Activated T-cell treated with anti-CD3 and anti-CD28 coated beads for 24 hours (primary cell): ENCODE measurements at regions not wholly inside any gene's neighbourhood (a gene's known extent, or its start where the extent isn't known, plus 50 kb on each side); places are given as distances from the start of the nearest gene placed in this dataset.

Experiments used
- DNase-seq: peaks from one replicate; pipeline ENCODE4 v3.0.0-alpha.2; 2020; ENCODE audit warnings: low read depth

DNA sequence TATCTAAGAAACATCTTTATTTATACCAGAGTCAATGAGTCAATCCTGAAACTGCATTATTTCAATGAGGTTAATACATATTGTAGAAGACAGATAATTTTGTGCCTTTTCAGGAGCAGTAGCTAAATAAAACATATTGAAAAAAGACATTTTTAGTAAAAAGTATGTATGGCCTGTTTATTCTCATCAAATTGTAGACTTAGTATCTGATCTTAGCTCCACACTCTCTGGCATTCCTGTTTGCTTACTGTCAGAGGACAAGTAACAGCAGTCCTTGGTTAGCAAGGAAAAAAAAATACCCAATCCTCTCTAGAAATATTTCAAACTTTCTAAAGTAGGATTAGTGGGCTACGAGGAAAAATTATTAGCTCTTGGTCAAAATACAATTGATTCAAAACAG lies 50.5 kb upstream of the GUCY1A1 start:
- DNase-seq = no peak

DNA sequence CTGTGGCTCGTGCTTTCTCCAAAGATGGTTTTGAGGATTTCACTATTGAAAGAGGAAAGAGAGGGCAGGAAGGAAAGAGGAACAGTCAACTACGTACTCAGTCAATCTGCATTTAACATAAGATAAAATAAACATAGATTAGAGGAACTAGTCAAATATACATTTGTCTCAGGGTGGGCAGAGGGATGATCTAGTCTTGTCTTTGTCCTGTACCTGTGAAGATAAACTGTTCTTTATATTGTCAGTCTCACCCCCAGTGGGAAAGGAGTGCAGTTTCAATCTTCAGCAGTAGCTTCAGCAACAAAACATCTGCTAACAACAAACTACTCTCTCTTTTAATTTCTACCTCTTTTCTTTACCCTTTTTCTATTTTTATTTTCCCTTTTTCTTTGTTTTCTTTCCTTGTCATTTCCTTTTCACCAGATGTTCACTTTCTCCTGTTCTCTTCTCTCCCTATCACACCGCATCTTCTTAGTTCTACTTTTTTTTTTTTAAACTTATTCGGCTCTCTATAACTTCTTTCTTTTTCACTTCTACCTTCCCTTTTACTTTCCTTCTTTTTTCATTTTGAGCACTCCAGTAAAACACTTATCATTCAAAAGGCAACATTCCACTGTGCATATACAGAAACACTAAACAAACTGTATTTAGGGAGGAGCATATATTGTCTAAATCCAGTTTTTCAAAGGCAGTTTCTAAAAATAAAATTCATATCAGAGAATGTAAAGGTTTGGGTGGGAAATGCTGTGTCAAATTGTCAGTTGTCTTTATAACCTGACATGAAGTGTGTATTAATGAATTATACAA lies 51.4 kb upstream of the GUCY1A1 start:
- no peak for DNase-seq

DNA sequence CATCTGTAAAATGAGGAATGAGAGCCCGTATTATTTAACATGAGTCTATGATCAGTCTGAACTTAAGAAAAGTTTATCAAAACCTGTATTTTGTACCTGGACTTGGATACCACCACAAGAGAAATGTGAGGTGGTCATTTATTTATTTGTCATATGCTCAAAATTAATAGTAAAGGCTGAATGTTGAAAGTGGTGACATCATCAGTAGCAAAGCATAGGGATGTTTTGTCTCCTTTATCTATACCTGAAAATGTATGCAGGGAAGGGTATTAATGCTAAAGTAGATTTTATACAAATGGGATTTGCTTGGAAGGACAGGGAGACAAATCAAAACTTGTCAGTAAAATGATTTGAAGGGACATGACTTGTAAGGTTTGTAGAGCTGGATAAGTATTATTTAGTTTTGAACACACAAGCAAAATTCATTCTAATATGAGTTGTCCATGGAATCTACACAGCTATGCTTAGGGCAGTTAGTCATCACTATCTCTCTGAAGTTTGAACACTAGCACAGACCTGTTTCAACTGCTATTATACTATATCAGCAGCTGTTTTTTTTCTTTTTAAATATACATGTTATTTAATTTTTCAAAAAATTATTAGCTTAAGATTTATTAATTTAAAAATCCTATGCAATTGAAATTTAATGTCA lies 52.4 kb upstream of the GUCY1A1 start:
- no peak for DNase-seq

DNA sequence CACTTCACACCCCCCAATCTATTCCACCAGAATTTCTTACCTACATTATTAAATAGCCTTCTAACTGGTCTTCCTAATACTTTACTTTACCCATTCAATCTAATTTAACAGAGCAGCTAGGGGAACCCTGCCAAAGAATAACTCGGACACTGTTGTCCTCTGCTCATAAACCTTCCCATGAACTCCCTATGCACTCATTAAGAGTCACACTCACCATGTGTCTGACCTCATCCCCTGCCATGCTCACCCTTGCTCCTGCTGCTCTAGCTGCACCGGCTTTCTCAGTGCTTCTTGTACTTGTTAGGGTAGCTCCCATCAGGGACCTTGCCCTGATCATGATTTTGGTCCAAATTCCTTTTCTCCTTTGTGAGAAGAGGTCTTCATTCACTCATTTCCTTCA lies 54.6 kb upstream of the GUCY1A1 start:
- no peak for DNase-seq

DNA sequence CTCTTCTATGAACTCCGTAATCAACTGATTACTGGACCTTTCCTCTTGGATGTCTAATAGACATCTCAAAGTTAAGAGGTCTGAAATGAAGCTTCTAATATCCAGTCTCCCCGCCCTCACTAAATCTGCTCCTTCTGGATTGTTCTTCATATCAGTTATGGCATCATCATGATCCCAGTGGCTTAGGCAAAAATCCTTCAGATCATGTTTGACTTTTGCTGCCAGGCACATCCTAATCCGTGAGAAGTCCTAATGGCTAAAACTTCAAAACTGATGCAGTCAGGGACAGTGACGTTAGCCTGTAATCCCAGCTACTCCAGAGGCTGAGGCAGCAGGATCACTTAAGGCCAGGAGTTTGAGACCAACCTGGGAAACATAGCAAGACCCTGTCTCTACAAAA lies 55.1 kb upstream of the GUCY1A1 start:
- DNase-seq = no peak

DNA sequence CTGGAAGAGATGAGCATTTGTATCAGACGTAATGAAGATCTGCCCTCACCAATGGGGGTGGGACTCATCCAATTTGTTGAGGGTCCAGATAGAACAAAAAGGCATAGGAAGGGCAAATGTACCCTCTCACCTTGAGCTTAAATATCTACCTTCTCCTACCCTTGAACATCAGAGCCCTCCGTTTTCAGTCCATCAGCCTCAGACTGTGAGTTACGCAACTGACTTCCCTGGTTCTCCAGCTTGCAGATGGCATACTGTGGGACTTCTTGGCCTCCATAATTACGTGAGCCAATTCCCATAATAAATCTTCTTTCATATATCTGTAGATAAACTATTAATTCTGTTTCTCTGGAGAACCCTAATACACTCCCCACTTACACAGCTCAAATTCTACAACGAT lies 56.5 kb upstream of the GUCY1A1 start:
- no peak for DNase-seq

DNA sequence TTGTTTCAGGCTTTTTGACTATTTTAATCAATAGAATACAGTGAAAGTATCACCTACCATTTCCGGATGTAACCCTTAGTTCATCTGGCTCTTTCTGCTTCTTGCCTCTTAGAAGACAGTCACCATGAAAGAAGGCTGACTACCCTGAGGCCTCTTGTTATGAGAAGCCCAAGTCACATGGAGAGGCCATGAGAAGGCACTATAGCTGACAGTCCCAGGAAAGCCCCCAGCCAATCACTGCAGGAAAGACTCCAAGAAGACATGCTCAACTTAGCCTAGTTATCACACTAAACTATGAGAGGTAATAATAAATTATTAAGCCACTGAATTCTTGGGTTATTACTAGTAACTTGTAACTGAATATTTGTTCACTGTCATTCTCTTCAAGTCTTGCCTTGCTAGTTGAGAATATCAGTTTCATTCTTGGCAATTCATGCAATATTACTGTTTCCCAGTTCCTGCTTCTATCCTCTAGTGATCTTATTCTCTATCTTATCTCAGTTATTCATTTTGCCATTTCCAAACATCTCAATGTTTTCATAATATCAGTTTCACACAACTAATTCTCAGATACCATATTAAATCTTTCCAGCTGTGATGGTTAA lies 57.1 kb upstream of the GUCY1A1 start:
- DNase-seq = no peak

DNA sequence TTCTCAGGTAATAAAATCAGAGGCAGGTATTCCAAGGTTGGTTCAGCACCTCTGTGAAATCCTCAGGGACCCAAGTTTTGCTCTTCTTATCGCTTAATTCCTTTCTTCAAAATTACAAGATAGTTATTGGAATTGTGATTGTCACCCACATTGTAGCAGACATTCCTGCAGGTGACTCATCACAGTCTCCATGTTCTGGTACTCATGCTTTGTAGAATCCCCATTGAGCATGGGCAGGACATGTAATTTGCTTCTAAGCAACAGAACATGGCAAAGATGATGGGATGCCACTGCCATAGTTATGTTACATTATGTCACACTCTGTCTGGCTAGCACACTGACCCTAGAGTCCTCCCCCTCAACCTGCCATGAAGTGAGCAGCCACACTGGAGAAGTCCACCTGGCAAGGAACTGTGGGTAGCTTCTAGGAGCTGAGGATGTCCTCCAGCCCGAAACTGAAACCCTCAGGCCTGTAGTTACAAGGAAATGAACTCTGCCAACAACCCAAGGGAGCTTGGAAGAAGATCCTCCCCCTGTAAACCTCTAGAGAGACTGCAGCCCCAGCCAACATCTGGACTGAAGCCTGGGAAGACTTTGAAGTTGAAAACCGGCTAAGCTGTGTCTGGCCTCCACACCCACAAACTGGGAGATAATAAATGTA lies 58.3 kb upstream of the GUCY1A1 start:
- DNase-seq = no peak

DNA sequence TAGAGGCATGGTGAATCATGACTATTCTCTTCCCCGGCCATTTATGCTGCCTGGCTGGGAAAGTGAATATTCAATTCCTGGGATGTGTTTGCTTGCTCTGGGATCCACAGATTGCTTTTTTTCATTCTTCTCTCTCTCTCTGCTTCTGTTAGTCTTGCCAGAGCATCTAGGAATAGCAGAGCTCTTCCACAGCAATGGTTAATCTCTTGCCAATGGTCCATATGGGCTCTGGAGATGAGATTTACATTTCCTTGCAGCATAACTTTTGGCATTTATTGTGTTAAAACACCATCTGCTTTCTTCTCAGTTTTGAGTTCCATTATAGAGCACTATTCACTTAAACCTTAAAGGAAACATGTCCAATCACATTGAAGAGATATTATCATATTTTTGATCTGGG lies 59.2 kb upstream of the GUCY1A1 start:
- DNase-seq = no peak

DNA sequence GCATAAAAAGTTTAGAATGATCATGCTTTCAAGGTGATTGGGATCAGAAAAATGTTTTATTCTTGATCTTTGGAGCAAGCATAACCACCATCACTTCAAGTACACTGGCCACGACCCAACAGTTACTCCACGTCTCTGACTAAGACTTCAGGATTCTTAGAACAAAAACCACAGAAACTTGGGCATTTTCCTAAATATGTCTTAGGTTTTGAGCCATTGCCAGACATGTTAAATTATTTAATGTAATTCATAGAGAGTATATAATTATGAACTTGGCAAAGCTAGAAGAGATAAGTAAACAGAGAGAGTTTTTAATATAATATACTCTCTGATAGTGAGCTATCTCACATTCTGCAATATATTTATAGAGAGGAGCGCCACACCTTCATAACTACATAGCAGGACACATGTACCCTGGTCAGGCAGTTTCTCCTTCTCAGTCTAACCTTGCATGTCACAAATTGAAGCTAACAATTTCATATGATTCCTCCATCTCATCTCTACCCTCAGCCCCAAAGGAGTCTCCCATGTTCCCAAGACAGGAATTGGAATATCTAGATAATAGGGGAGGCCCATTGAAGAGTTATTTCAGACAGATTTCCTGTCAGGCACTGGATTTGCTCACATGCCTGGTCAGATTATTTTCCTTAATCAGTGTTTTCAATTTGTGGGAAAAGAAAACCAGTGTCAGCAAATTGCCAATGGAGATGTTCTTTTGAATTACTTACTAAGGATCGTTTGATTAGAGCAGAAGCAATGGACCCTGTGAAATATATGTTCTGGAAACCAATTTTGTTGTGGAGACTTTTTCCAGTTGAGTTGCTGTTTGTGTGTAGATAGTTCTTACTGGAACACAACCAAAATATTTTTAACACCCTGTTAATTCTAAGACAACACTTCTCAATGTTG lies 61.7 kb upstream of the GUCY1A1 start:
- DNase-seq = no peak

DNA sequence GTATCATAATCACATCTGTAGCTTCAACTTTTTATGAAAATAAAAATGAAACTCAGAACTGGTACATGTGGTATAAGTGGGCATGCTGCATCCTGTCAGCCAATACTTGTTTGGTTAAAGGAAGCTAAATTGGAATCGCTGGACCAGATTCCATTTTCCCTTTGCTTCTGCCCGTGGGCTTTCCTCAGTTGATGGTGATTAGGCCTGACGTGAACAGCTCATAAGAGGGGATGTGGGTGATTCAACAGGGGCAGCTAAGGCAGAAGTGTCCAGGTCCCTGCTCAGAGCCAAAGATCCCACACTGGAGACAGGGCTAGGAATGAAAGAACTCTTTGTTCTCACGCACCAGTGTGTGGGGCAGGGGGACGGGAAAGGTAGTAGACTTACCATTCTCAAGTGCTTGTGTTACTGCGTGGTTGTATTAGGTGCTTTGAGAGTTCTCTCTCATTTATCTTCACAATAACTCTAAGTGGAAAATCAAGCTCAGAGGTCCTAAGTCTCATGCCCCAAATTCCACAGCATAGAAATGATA lies 63.2 kb upstream of the GUCY1A1 start:
- no peak for DNase-seq

DNA sequence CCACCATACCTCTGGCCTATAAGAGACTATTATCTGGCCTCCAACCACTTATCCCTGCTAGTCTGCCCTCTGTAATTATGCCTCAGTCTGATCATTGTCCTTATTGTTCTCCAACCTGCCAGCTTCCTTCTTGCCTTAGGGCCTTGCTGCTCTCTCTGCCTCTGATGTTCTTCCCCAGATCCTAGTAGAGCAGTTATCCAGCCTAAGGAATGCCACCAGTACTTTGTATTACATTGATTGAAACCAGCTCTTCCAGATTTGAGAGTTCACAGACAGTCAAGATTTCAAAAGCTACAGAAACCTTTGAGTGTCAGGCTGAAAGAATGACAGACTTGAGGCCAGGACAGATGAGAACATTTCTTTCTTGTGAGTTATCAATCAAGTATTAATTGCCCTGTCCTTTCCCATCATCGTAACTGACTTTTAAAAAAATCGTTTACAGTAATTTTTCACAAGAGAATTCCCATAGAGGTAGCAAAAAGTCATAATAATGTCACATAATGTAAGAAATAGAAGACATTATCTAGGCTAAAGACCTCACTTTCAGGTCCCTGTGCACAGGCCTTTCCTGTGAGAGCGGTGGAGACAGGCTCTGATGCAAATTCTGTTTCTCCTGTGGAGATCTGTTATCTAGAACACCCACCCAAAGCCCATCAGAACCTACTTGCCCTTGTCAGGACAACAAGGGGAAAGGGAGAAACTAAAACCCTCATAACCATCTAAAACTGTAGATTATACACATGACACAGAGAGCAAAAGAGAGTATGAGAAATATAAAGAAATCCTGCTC lies 64.1 kb upstream of the GUCY1A1 start:
- DNase-seq = no peak

DNA sequence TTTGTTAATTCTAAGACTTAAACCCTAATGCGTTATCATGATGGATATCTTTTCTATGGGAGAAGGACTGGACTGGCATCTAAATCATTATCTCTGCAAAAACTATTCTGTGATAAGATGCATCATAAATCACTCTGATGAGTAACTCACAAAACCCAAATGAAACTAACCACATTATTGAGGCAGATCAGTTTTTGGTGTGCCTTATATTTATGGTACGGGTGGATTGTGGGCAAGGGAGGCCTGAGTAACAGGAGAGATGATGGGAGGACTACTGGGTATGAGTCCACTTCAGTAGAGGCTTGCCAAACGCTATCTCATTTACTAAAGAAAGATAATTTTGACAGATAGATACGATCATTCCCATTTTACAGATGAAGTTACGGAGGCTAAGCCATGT lies 66.4 kb upstream of the GUCY1A1 start:
- no peak for DNase-seq

DNA sequence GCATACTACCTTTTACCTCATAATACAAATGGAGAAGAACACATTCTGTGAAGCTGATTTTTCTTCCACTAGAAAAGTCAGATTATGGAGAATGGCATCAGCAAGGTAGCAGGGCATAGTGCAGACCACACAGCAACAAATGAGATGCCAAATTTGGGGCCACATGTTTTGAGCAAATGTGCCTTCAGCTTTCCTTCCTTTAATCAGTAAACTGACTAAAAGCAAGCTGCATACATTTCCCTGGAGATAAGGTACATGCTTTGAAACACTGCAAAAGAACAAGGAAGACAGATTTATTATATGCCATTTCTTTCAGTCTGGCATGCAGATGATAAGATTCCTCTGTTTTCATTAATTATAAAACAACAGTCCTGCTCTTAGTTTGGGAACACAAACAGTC lies 67.1 kb upstream of the GUCY1A1 start:
- no peak for DNase-seq

DNA sequence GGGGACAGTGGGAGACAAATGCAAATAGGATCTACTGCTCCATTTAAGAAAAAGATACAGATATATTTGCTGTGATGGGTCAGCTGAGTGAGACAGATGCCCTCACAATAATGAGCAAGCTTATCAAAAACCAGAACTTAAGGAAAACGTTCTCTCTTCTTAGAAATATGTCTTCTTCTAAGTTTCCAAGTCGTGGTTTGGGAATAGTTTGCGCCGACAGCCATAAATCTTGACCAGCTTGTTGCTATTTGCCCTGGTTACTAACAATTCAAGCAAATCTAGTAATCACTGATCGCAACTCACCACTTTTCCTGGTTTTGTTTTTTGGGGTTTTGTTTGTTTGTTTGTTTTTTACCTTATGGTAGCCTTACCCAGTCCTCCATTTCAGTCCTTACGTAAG lies 67.6 kb upstream of the GUCY1A1 start:
- DNase-seq = no peak

DNA sequence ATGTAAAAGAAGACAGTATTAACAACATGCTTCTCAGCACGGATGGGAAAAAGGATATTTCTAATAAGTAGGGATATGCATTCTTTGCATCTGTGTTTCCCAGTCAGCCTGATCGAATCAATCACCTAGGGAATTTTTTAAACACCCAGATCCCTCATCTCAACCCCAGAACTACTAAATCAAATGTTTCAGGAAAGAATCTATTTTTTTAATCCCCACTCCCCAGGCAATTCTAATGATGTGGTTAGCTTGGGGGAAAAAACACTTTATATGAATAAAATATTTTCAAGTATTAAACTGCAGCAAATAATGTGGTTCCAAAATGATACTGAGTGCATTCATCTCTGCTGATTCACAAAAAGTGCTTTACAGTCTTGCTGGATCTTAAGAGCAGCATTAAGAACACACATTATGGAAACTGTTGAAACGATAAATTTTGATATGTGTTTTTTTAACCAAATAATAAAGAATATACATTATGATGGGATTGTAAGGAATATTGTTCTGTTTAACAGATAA lies 68.7 kb upstream of the GUCY1A1 start:
- no peak for DNase-seq

DNA sequence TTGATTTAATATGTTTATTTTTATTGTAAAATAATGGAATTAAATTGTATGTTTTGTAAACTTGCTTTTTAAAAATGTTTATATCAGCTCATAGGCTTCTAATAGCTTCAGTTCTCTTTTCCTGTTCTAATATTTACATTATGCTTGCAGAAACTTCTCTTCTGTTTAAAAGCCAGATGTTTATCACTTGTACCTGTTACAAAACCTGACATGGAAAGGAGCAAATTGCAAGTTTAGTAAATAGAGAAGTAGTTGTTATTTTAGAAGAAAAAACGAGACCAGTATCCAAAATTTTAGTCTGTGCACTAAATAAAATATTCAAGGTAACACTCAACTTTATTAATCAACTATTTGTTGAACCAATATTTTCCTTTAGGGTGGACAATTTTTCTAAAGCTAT lies 69.4 kb upstream of the GUCY1A1 start:
- DNase-seq = no peak

DNA sequence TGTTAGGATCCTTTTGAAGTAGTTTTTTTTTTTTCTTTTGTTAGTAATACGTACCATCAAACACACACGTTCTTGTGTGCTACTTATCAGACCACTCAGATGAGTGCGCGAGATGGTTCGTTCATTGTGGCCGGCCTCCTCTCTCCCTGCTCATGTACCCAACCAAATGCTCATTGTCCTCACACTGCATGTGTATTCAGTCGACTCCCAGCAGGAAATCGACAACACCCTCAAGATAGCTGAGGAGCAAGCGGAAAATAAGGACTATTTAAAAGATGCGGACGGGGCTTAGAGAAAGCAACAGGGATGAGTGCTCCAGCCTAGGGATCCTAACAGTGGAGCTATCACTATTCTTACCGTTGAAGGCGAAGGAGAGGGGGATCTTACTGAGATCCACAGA lies 72.9 kb upstream of the GUCY1A1 start:
- no peak for DNase-seq

DNA sequence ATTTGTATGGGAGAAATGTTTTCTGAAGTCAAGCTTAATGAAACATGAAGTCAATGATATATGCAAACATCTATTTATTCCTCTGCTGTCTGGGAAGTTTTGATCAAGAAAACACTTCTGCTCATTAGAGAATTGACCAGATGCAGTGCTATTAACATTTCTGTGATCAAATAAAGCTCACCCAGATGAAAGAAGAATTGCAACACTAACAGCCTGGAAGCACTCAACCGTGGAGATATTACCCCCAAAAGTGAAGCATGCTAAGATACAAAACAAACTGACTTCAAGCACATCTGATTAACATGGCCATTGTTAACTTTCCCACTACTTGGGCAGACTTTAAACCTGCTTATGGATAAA lies 73.7 kb upstream of the GUCY1A1 start:
- no peak for DNase-seq

DNA sequence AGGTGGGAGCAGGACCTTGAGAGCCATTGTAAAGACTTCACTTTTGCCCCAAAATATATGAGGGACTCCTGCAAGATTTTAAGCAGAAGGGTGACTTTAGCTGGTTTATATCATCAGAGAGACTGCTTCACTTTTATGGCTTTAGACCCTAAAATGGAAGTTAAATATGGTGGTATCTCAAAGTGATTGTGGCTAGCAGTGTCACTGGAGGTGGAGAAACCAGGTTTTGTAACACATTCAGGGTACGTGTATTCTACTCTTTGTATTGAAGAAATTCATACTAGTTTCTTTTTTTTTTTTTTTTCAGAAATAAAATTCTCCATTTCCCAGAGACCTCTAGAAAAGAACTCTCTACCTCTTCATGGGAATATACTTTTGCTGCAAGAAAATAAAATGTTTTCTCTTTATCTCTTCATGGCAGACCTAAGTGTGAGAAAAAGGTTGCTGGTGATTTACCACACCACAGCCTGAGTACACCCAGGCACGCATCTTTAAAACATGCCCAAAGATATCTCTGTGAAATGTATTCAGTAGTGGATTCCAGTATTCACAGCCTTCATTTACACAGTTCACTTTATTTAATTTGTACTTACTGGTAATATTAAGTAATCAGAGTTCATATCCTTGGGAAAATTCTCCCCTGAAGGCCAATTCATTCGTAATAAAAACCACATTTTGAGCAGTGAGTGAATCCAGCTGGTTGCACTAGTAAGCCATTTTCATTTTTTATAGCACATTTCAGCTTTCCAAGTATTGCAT lies 74.3 kb upstream of the GUCY1A1 start:
- DNase-seq = no peak
